HG03378 (cell line): ENCODE measurements at regions not wholly inside any gene's neighbourhood (a gene's known extent, or its start where the extent isn't known, plus 50 kb on each side); places are given as distances from the start of the nearest gene placed in this dataset.
"Not testable (repeated sequence)": the region's sequence is repeated elsewhere in the genome, so short reads cannot be mapped to it uniquely, and the experiment has no call there.

ENCODE experiments used
- ATAC-seq: cut with Tn5 transposase; IDR thresholded peaks from one replicate; pipeline ENCODE4 v1.9.1; 2021; ENCODE audit warnings: mild to moderate bottlenecking, moderate library complexity; ENCODE audit not compliant: unreplicated experiment

DNA sequence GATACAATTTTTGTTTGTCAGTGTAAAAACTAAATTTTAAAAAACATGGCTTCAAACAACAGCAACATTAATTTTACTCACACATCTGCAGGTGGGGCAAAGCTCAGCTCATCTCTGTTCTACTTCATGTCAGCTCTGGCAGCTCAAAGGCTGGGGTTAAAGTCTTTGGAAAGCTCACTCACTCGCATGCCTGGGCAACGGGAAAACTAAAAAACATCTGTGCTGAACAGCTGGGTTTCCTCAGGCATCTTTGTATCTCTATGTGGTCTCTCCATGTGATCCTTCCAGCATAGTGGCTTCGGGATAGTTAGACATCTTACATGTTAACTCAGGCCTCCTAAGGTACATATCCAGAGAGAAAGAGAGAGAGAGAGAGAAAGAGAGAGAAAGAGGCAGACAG is 499.6 kb downstream of the RFPL4B start:
- ATAC-seq = no peak

DNA sequence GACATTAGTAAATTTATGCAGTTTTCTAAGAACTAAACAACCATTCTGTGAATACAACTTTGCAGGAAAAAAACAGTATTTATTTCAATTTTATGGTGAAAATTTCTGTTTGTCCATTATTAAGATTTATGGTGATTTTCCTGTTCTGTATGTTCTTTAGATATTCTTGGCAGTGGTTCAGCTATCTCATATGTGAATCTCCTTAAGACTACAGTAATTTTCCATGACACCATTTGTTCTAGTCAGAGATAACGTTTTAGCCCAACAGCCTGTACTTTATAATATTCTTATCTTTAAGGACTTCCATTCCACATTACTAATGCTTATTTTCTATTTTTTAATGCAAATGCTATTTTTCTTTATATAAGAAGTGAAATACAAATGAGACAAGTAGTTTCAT is 504.0 kb downstream of the RFPL4B start:
- no peak for ATAC-seq

DNA sequence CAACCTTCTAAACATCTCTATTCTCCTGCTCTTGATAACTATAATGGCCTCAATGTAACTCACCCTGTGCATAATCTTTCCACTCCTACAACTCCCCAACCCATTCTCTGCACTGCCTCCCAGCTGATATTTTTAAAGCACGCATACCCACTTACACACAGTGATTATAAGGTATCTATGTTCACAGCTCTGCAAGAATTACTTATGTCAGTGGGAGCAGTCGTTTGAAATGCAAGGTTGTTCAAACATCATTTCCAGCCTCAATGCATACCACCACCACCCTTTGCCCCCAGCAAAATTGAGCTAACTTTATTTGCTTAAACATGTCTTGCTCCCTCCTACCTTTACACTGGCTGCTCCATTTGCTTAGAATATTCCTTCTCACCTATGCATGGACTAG is 506.0 kb downstream of the RFPL4B start:
- ATAC-seq = no peak

DNA sequence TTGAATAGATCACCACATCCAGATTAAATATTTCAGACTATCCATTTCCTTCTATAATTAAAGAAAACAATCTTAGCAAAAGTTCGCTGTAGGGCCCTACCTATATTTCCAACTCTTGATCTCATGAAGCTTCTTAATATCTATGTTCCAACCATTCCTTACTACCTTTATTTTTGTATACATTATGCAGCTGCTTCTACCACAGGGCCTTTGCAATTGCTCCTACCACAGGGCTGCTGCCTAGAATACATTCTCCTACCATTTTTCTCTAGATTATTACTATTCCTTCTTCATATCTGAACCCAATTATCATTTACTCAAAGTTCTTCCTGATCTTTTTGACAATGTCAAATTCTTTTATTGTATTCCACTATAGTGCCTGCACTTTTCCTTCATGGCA is 516.6 kb downstream of the RFPL4B start:
- no peak for ATAC-seq

DNA sequence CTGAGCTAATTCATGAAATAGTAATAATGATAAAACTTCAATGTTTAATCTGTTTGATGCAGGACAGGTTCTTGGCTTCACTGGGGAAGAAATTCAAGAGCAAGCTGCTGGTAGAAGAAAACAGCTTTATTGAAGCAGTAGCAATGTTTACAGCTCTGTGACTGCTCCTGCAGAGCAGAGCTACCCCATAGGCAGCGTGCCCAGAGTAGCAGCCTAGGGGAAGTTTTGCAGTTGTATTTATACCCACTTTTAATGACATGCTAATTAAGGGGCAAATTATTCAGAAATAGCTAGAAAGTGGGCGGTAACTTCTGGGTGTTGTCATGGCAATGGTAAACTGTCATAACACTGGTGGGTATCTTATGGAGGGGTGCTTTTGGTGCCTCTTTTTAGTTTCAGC is 518.0 kb downstream of the RFPL4B start:
- no peak for ATAC-seq

DNA sequence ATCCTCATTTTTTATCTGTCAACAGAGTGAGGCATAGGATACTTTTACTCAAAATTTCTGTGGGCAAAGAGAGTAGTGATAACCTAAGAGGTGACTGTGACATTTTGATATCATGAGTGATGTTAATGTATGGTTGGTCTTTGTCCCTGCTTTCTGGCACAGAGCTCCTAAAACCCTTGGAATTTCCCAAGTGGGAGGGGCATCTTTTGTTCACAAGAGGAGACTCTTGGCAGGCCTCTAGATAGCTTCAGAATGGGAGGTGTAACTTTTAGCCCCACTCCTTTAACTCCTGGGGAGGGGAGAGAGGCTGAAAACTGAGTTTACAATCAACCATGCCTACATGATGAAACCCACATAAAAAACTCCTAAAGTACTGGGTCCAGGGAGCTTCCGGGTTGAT is 527.8 kb downstream of the RFPL4B start:
- no peak for ATAC-seq

DNA sequence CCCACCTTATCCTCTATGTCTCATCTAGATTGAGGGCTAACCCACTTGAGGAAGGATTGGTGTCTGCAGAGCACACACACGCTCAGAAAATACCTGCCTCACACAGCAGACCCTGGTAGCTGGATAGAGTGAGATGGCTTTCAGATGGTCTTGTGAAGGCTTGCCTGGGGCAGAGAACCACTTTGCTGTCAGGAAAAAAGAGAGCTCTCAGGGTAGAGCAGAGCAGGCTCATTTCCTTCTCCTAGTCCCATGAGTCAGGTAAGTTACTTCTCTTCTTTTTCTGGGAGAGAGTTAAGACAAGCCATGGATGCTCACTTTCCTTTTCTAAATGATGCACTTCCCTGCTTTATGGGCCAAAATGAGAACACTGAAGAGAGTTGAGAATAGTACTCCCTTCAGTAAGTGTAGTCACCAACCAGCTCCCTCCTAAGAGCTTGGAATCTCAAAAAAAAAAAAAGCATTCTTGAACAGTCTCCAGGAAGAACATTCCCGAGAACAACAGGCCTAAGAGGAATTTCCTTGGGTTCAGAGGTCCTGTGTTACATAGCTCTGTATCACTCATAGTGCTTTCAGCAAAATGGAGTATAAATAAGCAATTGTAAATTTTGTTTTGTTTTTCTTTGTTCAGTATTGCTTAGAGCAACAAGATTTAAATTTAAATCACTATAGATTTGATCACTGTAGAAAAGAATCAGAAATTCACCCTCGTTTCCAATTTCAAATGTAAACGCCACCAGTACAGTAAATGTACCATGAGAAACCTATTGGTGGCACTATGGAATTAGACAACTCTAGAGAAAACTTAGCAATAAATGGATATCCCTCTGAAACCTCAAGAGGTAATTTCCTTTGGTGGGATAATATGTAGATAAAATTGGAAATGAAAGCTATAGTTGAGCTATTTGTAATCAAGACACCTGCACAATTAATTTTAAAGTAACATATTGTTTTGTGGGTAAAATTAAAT is 530.3 kb downstream of the RFPL4B start:
- no peak for ATAC-seq

DNA sequence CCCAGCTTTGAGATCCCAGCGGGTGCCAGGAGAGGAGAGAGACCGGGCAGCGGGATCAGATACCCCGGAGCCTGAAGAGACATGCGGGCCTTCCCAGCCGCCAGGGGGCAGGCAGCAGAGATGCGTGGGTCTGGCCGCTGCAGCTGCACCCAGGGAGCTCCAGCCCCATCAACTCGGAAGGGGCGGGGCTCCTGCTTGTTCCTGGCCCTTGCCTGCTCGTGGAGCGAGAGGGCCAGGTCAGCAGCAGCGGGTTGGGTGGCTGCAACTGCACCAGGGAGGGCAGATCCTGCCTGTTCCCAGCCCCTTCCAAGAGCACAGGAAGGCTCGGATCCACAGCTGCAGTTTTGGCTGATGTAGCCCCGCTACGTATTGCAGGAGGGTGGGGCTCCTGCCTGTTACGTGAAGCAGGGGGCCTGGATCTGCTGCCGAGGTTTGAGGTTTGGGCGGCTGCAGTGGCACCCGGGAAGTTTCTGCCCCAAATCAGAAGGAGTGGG is 532.8 kb downstream of the RFPL4B start:
- ATAC-seq = peak; percentile 65

DNA sequence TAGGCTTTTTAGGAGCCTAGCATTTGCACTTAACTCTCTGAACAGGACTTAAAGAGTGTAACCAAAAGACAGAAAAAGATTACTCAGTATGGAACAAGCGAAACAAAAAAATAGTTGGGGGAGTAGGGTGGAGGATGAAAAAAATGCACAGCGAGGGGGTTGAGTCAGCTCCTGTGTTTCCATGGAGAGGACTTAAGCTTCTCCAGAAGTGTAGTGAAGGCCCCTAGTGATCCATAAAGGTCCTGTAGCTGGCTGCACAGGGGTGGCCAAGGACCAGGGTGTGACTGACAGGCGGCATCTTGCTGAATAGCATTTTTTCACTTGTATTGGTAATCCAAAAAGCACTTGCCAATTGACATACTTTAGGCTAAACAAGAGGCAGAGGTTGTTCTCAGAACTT is 533.9 kb downstream of the RFPL4B start:
- no peak for ATAC-seq

DNA sequence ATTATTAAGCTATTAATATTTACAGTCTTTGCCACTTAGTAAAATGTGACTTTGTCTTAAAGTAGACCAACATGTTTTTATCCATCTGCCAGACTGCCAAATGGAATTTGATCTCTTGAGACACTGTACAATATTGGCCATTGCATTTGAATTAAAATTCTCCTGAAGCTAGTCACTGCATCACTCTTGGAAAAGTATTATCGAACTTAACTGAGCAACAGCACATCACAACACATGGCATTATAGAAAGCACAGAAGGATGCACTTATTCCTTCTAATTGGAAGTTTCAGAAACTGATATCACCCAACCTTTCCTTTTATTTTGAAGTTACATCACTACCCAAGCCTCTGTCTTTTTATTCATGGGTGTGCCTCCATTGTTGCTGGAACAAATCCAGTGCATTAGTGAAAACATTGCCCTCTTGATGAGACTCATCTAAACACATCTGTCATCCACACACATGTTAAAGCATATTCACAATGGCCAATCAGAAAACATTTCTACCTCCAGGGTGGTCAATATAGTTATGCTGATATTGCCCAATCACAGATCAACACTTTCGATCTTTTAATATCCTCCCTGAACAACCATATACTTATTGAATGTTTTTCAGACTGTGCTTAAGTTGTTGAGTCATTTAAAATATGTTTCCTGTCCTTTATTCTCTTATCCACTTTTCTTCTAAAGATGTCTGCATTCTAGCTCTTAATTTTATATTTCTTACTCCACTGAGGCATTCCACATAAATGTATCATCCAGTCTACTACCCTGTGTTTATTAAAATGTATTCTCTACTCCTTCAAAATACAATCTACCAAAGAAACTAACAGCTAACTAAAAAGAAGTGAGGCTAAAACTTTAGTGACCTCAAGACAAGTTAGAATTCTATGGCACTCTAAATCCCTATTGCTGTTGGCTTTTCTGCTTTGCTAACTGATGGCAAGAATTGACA is 535.0 kb downstream of the RFPL4B start:
- no peak for ATAC-seq

DNA sequence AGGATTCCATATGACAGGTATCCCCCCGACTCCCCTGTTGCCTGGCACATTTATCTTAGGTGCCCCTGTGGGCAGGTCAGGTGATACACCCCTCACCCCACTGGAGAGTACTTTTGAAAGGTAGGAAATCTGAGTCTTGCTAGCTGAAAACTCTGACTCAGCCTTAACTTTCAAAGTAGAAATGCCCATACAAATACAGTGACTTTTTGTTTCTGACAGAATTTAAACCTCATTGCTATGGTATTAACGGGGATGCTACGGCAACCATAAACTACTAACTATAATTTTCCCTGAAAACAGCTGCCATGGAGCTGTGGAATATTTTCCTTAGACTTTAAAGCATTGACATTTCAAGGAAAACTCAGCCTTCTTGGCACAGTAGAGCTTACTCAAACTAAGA is 536.0 kb downstream of the RFPL4B start:
- no peak for ATAC-seq

DNA sequence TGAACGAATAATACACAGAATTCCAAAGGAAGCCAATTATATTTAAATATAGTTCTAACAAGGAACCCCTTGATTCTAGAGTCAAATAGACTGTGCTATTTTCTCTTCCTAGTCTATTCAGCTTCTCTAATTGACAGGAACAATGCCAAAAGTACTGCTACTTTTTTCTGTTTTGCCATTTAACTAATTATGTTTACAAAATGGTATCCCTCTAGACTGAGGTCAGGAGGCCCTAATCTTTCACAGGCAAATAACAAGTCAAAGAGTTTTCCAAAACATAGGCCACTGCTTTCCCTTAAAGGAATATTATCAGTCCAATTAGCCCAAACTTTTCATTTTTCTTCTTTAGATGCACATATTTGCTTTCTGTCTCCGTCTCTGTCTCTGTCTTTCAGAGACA is 539.3 kb downstream of the RFPL4B start:
- ATAC-seq = no peak

DNA sequence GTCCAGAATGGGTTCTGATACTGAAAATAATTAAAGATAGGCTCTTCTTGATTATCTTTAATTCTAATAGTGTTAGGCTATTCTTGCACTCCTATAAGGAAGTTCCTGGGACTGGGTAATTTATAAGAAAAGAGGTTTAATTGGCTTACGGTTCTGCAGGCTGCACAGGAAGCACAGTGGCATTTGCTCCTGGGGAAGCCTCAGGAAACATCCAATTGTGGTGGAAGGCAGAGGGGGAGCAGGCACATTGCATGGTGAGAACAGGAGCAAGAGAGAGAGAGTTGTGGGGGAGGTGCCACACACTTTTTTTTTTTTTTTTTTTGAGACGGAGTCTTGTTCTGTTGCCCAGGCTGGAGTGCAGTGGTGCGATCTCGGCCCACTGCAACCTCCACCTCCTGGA is 540.3 kb downstream of the RFPL4B start:
- ATAC-seq = not testable (repeated sequence)

DNA sequence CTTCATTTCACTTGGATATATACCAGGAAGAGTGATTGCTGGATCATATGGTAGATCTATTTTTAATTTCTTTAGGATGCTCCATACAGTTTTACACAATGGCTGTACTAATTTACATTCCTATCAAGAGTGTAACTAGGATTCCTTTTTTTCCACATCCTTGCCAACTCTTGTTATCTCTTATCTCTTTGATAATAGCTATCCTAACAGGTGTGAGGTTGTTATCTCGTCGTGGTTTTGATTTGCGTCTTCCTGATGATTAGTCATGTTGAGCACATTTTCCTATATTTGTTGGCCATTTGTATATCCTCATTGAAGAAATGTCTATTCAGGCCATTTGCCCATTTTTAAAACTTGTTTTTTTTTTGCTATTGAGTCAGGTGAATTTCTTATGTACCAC is 552.4 kb downstream of the RFPL4B start:
- no peak for ATAC-seq

DNA sequence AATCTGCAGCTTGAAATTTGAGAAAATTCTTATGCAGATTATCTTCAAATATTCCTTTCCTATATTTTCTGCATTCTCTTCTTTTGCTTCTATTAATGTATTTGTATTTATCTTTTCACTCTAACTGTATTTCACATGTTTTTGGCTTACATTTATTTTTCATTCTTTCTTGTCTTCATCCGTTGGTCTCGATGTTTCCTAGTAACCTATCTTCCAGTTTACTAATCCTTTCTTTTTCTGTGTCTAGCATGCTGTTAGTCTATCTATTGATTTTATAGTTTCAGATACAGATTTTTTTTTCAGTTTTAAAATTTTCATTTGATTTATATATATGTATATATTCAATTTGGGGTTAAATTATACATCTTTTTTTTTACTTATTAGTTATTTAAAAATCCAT is 556.2 kb downstream of the RFPL4B start:
- no peak for ATAC-seq

DNA sequence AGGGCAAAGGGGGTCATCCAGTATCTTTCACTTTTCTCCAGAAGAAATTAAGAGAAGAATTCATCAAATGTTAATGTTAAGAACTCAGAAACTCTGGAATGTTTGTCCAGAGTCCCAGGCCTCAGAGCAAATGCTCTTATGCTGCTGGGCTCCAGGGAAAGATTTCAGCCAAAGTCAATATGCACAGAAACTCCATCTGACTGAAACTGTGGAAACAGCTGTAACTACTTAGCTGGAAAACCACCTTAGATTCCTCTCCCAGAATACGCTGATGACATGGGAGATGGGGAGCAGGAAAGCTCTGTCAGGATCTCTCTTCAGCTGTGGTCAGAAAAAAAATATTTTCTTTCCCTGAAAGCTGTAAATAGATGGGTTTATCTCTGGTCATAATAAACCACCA is 559.6 kb downstream of the RFPL4B start:
- ATAC-seq = no peak

DNA sequence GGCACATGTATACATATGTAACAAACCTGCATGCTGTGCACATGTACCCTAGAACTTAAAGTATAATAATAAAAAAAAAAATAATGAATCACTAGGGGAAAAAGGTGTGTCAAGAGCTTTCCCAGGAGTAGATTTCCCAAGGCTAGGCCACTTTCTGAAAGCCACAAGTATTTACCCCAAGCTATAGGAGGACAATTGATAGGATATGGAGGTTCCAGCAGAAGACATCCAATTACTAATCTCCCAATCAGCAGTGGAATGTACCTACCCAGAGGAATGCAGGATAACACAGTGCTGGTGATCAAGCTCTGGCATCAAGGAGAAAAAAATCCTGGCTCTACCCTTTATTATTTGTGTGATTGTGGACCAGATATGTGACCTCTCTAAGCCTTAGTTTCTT is 562.7 kb downstream of the RFPL4B start:
- ATAC-seq = no peak

DNA sequence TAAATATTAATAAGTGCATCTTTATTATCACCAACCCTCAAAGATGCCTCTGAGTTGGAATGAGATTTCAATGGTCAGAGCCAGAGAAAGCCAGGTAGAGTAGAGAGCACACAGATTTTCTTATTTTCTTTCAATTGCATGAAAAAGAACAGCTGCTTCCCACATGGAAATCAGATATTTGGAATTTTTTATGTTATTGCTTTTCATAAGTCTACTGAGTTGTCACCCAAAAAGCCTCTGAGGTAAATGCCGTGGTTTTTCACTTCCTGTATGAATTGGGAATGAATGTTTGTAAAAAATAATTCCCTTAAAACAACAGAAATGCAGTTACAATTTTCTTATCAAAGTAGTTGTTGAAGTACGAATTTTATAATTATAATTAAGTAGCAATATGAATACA is 563.1 kb downstream of the RFPL4B start:
- ATAC-seq = no peak

DNA sequence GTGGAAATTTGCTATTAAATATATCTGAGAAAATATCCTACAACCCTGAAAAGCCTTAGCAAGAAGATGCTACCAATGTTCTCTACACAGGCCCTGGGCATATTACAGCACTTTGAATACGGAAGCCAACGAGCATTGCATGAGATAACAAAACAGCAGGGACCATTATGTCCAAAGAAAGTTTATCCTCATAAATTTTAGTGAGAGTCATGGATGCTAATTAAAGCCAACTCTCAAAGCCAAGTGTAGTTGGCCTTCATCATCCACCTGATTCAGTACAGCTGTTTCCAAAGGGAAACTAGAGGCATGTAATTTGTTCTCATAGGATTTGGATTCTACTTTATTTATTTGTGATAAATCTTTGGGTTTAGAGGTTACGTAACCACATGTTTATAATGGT is 564.8 kb downstream of the RFPL4B start:
- no peak for ATAC-seq

DNA sequence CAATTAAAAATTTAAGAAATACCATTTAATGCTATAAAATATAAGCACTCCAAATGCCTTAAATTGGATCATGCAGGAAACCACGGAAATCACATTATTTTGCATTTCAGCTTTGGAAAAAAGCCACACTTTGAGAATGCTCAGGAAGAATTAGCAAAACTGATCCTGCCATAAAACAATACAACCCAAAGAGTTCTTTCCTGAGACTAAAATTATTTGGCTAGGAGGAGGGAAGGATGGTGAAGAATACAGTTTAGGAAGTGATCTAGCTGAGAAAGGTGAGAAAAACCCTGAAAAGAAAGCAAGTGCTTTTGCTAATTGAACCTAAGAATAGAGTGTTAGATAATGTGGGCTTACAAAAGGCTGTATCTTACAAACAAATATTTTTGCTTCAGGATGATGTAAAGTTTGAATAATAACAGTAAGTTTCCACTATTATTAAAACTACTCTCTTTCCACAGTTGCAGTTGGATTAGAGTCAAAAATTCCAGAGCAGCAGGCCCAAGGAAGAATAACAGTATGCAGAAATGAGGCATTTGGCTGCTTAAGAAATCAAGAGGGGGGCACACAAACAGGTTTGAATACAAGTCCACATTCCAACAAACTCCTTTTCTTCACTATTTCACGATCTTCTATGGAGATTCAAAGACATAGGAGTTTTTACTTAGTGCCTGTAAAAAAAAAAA is 565.4 kb downstream of the RFPL4B start:
- no peak for ATAC-seq

DNA sequence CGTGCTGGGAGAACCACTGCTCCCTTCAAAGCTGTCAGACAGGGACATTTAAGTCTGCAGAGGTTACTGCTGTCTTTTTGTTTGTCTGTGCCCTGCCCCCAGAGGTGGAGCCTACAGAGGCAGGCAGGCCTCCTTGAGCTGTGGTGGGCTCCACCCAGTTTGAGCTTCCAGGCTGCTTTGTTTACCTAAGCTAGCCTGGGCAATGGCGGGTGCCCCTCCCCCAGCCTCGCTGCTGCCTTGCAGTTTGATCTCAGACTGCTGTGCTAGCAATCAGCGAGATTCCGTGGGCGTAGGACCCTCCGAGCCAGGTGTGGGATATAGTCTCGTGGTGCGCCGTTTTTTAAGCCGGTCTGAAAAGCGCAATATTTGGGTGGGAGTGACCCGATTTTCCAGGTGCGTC is 572.6 kb downstream of the RFPL4B start:
- ATAC-seq = not testable (repeated sequence)
